DND-41 (cell line): ENCODE measurements at regions not wholly inside any gene's neighbourhood (a gene's known extent, or its start where the extent isn't known, plus 50 kb on each side); places are given as distances from the start of the nearest gene placed in this dataset.

Experiments
- EZH2 ChIP-seq: IDR thresholded peaks from 3 replicates; pipeline ENCODE4 v1.6.1; 2012; ENCODE audit warnings: borderline replicate concordance, low read depth, mild to moderate bottlenecking, moderate library complexity, low read length, inconsistent platforms; ENCODE audit not compliant: severe bottlenecking
- TF ChIP-seq, protein P1 (sequence below): IDR thresholded peaks from 2 replicates; pipeline ENCODE4 v1.5.1; 2012; ENCODE audit warnings: borderline replicate concordance, low read length, moderate library complexity, mild to moderate bottlenecking; ENCODE audit not compliant: poor library complexity, severe bottlenecking; ENCODE audit errors: extremely low read depth

DNA sequence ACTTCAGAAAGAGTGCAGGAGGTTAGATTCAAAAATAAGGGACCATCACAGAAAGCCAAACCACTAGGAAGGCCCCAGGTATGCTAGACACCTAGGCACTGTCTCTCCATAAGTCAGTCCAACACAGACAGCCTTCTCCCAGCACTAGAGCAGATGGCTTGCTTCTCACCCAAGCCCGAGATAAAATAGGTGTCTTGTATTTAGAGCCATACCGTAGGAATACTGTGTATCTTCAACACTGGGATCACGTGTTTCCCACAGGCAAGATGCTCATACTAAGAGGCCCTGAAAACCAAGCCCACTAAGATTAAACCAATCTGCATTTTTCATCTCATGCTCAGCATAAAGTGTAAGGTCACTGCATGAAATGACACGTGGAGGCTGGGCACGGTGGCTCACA lies 223.3 kb upstream of the KAZN start:
- TF ChIP-seq, protein P1, sequence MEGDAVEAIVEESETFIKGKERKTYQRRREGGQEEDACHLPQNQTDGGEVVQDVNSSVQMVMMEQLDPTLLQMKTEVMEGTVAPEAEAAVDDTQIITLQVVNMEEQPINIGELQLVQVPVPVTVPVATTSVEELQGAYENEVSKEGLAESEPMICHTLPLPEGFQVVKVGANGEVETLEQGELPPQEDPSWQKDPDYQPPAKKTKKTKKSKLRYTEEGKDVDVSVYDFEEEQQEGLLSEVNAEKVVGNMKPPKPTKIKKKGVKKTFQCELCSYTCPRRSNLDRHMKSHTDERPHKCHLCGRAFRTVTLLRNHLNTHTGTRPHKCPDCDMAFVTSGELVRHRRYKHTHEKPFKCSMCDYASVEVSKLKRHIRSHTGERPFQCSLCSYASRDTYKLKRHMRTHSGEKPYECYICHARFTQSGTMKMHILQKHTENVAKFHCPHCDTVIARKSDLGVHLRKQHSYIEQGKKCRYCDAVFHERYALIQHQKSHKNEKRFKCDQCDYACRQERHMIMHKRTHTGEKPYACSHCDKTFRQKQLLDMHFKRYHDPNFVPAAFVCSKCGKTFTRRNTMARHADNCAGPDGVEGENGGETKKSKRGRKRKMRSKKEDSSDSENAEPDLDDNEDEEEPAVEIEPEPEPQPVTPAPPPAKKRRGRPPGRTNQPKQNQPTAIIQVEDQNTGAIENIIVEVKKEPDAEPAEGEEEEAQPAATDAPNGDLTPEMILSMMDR = no peak
- TF ChIP-seq EZH2 = no peak
